H1 (cell line): ENCODE measurements at regions not wholly inside any gene's neighbourhood (a gene's known extent, or its start where the extent isn't known, plus 50 kb on each side); places are given as distances from the start of the nearest gene placed in this dataset.

ENCODE experiments used
- CTCF ChIA-PET: fragments of 300-600 bp; sonication (Branson Sonifier 250); formaldehyde crosslinking; loops from one replicate; lab custom pipeline; 2021; ENCODE audit not compliant: partially characterized antibody; lab: Charles Lee
- POLR2A ChIA-PET: fragments of 300-600 bp; sonication (Branson Sonifier 250); formaldehyde crosslinking; loops from one replicate; lab custom pipeline; 2021; ENCODE audit warnings: inconsistent platforms; ENCODE audit not compliant: partially characterized antibody; lab: Charles Lee
- DNase-seq, 2 experiments: peaks; one replicate each; pipeline versions ENCODE4 v3.0.0 to v3.0.0-alpha.2; 2010 to 2022; ENCODE audit warnings: low spot score in 2 of 2, low read depth in 1 of 2, mixed read lengths in 1 of 2
- FAIRE-seq: peaks from 2 replicates; lab custom pipeline; 2011; peaks lifted over from hg19 to GRCh38; lab: Jason Lieb, UNC
- H2AFZ ChIP-seq: 2 replicates; pipeline ENCODE4 v1.8.1; 2012; ENCODE audit warnings: low read length, inconsistent platforms
- H2AK5ac ChIP-seq: 2 replicates; pipeline ENCODE4 v1.6.1; 2013; ENCODE audit warnings: low read depth, low read length
- H2BK120ac ChIP-seq: replicated peaks from 2 replicates; pipeline ENCODE3; 2013; ENCODE audit warnings: low read depth, low read length, inconsistent platforms
- H2BK12ac ChIP-seq: 2 replicates; pipeline ENCODE4 v1.6.1; 2013; ENCODE audit warnings: low read depth, low read length
- H2BK15ac ChIP-seq: 2 replicates; pipeline ENCODE4 v1.6.1; 2013; ENCODE audit warnings: low read length
- H2BK20ac ChIP-seq: 2 replicates; pipeline ENCODE4 v1.6.1; 2013; ENCODE audit warnings: low read length
- H2BK5ac ChIP-seq: 2 replicates; pipeline ENCODE4 v1.6.1; 2013; ENCODE audit warnings: low read depth, low read length
- H3K14ac ChIP-seq: 2 replicates; pipeline ENCODE4 v1.6.1; 2013; ENCODE audit warnings: inconsistent platforms; ENCODE audit not compliant: insufficient read length
- H3K18ac ChIP-seq: 2 replicates; pipeline ENCODE4 v1.6.1; 2013; ENCODE audit warnings: low read length; ENCODE audit errors: extremely low read depth
- H3K23ac ChIP-seq: 2 replicates; pipeline ENCODE4 v1.6.1; 2013; ENCODE audit warnings: inconsistent platforms; ENCODE audit not compliant: insufficient read length
- H3K23me2 ChIP-seq: 2 replicates; pipeline ENCODE4 v1.6.1; 2013; ENCODE audit warnings: low read depth, low read length
- H3K27ac ChIP-seq: 2 replicates; pipeline ENCODE4 v1.6.1; 2011; ENCODE audit warnings: low read depth, low read length, inconsistent platforms
- H3K27me3 ChIP-seq, 4 experiments: replicated peaks in 1 of 4; 1 replicate in 1 of 4; 2 replicates in 3 of 4; pipeline versions ENCODE4 v1.6.1 to v1.8.1; 2011 to 2013; ENCODE audit warnings: low read length in 3 of 4, mild to moderate bottlenecking in 3 of 4, inconsistent platforms in 2 of 4, mixed read lengths in 2 of 4, moderate library complexity in 1 of 4; ENCODE audit not compliant: control insufficient read depth in 3 of 4, insufficient read depth in 3 of 4; ENCODE audit errors: extremely low read depth in 1 of 4
- H3K36me3 ChIP-seq, 4 experiments: 2 replicates each; pipeline versions ENCODE4 v1.6.1 to v1.8.1; 2011 to 2013; ENCODE audit warnings: mild to moderate bottlenecking in 4 of 4, low read length in 3 of 4, moderate library complexity in 2 of 4, control low read depth in 1 of 4, inconsistent platforms in 1 of 4; ENCODE audit not compliant: insufficient read depth in 4 of 4, control insufficient read depth in 2 of 4
- H3K4ac ChIP-seq: replicated peaks from 2 replicates; pipeline ENCODE3; 2013; ENCODE audit warnings: low read length, low read depth, mixed read lengths, inconsistent platforms; ENCODE audit not compliant: insufficient read length
- H3K4me1 ChIP-seq, 4 experiments: replicated peaks in 1 of 4; 1 replicate in 1 of 4; 2 replicates in 3 of 4; pipeline versions ENCODE4 v1.6.1 to v1.8.1; 2011 to 2013; ENCODE audit warnings: low read length in 3 of 4, inconsistent platforms in 2 of 4, mixed read lengths in 1 of 4; ENCODE audit not compliant: insufficient read depth in 4 of 4, control insufficient read depth in 3 of 4
- H3K4me2 ChIP-seq, 2 experiments: 2 replicates each; pipeline versions ENCODE4 v1.6.1 to v1.8.1; 2011 to 2013; ENCODE audit warnings: low read depth in 2 of 2, low read length in 2 of 2, control low read depth in 1 of 2, inconsistent platforms in 1 of 2, mild to moderate bottlenecking in 1 of 2; ENCODE audit not compliant: insufficient read depth in 1 of 2
- H3K4me3 ChIP-seq, 4 experiments: fragments of 200-600, 300-600 bp in 1 of 4; sonication (generic), shearing (Covaris generic), sonication (Bioruptor Twin) in 1 of 4; 2 replicates each; pipeline versions ENCODE4 v1.5.1 to v1.8.1; 2011 to 2016; ENCODE audit warnings: low read length in 4 of 4, low read depth in 3 of 4, control low read depth in 2 of 4, inconsistent platforms in 2 of 4, mild to moderate bottlenecking in 2 of 4, mixed read lengths in 1 of 4, moderate library complexity in 1 of 4; ENCODE audit not compliant: insufficient read depth in 2 of 4; ENCODE audit errors: extremely low read depth in 1 of 4
- H3K56ac ChIP-seq: replicated peaks from 2 replicates; pipeline ENCODE3; 2013; ENCODE audit warnings: low read depth, mild to moderate bottlenecking, mixed read lengths, low read length, inconsistent platforms; ENCODE audit not compliant: insufficient read length
- H3K79me1 ChIP-seq: 2 replicates; pipeline ENCODE4 v1.6.1; 2013; ENCODE audit warnings: low read depth, low read length, control low read depth
- H3K79me2 ChIP-seq, 2 experiments: 2 replicates each; pipeline versions ENCODE4 v1.6.1 to v1.8.1; 2012 to 2013; ENCODE audit warnings: low read length in 2 of 2, mild to moderate bottlenecking in 2 of 2, inconsistent platforms in 1 of 2; ENCODE audit not compliant: insufficient read depth in 2 of 2, control insufficient read depth in 1 of 2
- H3K9ac ChIP-seq, 4 experiments: replicated peaks in 1 of 4; 1 replicate in 1 of 4; 2 replicates in 3 of 4; pipeline versions ENCODE4 v1.6.1 to v1.8.1; 2011 to 2013; ENCODE audit warnings: low read depth in 3 of 4, low read length in 3 of 4, control low read depth in 2 of 4, mild to moderate bottlenecking in 2 of 4, moderate library complexity in 2 of 4, inconsistent platforms in 1 of 4; ENCODE audit errors: extremely low read depth in 1 of 4
- H3K9me3 ChIP-seq, 2 experiments: 2 replicates each; pipeline versions ENCODE4 v1.6.1 to v1.8.1; 2012 to 2013; ENCODE audit warnings: mild to moderate bottlenecking in 2 of 2, moderate library complexity in 2 of 2, control low read depth in 1 of 2, inconsistent platforms in 1 of 2, low read depth in 1 of 2, low read length in 1 of 2, mixed read lengths in 1 of 2; ENCODE audit not compliant: insufficient read depth in 2 of 2
- H4K20me1 ChIP-seq, 2 experiments: replicated peaks in 1 of 2; 2 replicates each; pipeline versions ENCODE3 to v1.8.1; 2011 to 2013; ENCODE audit warnings: inconsistent platforms in 2 of 2, low read length in 2 of 2, mild to moderate bottlenecking in 1 of 2; ENCODE audit not compliant: insufficient read depth in 2 of 2, control insufficient read depth in 1 of 2
- H4K5ac ChIP-seq: 2 replicates; pipeline ENCODE4 v1.6.1; 2013; ENCODE audit warnings: low read length, low read depth, mixed read lengths, inconsistent platforms; ENCODE audit not compliant: insufficient read length
- H4K8ac ChIP-seq: 2 replicates; pipeline ENCODE4 v1.8.0; 2013; ENCODE audit warnings: mild to moderate bottlenecking, moderate library complexity, low read length, inconsistent platforms; ENCODE audit not compliant: insufficient read depth; ENCODE audit errors: extremely low read depth
- H4K91ac ChIP-seq: replicated peaks from 2 replicates; pipeline ENCODE3; 2013; ENCODE audit warnings: low read length, mixed read lengths, inconsistent platforms; ENCODE audit not compliant: insufficient read length
- ASH2L ChIP-seq: fragments of 200-600, 300-600 bp; sonication (generic); IDR thresholded peaks from one replicate; pipeline ENCODE4 v1.7.1; 2017; ENCODE audit warnings: low read length
- BRCA1 ChIP-seq: IDR thresholded peaks from 2 replicates; pipeline ENCODE4 v1.6.1; 2012; ENCODE audit warnings: low read depth, low read length, improper control_type of control experiment
- CBX8 ChIP-seq: fragments of 300-800, 300-1000 bp; sonication (generic); IDR thresholded peaks from 2 replicates; pipeline ENCODE4 v1.7.1; 2016; ENCODE audit warnings: low read depth, low read length, borderline replicate concordance
- CTBP2 ChIP-seq: IDR thresholded peaks from 2 replicates; pipeline ENCODE4 v1.7.0; 2011; ENCODE audit warnings: borderline replicate concordance, mild to moderate bottlenecking, moderate library complexity, mixed read lengths, low read length; ENCODE audit not compliant: insufficient read depth, insufficient read length
- HDAC2 ChIP-seq, 2 experiments: fragments of 300-600 bp in 1 of 2; sonication (generic) in 1 of 2; IDR thresholded peaks; 2 replicates each; pipeline ENCODE4 v1.6.1; 2011 to 2012; ENCODE audit warnings: low read depth in 2 of 2, low read length in 2 of 2, mild to moderate bottlenecking in 2 of 2, moderate library complexity in 2 of 2, borderline replicate concordance in 1 of 2, inconsistent platforms in 1 of 2
- JUND ChIP-seq: IDR thresholded peaks from 2 replicates; pipeline ENCODE4 v1.6.1; 2011; ENCODE audit warnings: mild to moderate bottlenecking, improper control_type of control experiment, low read length
- NANOG ChIP-seq: IDR thresholded peaks from 2 replicates; pipeline ENCODE4 v1.6.1; 2011; ENCODE audit warnings: low read length, low read depth, mild to moderate bottlenecking, inconsistent platforms; ENCODE audit not compliant: insufficient read depth, poor library complexity, severe bottlenecking
- NRF1 ChIP-seq: IDR thresholded peaks from 2 replicates; pipeline ENCODE4 v1.6.1; 2011; ENCODE audit warnings: mild to moderate bottlenecking, low read depth, low read length, improper control_type of control experiment
- POLR2AphosphoS5 ChIP-seq: IDR thresholded peaks from 2 replicates; pipeline ENCODE4 v1.6.1; 2011; ENCODE audit warnings: low read depth, low read length
- RFX5 ChIP-seq: IDR thresholded peaks from 2 replicates; pipeline ENCODE4 v1.6.1; 2011; ENCODE audit warnings: low read depth, low read length, improper control_type of control experiment, borderline replicate concordance
- SIRT6 ChIP-seq: IDR thresholded peaks from one replicate; pipeline ENCODE4 v1.7.1; 2012; ENCODE audit warnings: low read length, inconsistent platforms
- SRF ChIP-seq: IDR thresholded peaks from 2 replicates; pipeline ENCODE4 v1.6.1; 2011; ENCODE audit warnings: mild to moderate bottlenecking, low read depth, low read length, moderate library complexity
- TAF7 ChIP-seq: optimal IDR thresholded peaks from 2 replicates; pipeline ENCODE3; 2011; ENCODE audit warnings: low read depth, mild to moderate bottlenecking, inconsistent platforms, low read length, moderate library complexity, borderline replicate concordance
- TBP ChIP-seq: IDR thresholded peaks from 2 replicates; pipeline ENCODE4 v1.6.1; 2011; ENCODE audit warnings: low read depth, low read length, improper control_type of control experiment
- WGBS, 2 experiments: shearing (Covaris generic) in 1 of 2; methylation state at CpG; one replicate each; pipeline versions ENCODE4 v1.1.6 to v1.1.7; 2013 to 2015; ENCODE audit warnings: low lambda C conversion rate in 2 of 2, mixed read lengths in 2 of 2, inconsistent platforms in 1 of 2, low coverage in 1 of 2, missing lambda C conversion rate in 1 of 2; ENCODE audit not compliant: insufficient replicate concordance in 2 of 2, insufficient coverage in 1 of 2, insufficient read length in 1 of 2; ENCODE audit errors: extremely low coverage in 1 of 2, missing lambda C conversion rate in 1 of 2; 5-methylcytosine and 5-hydroxymethylcytosine counted together

GRCh38 chr14:97946641-97947040 is 1149.5 kb downstream of the VRK1 start:
- Histone ChIP-seq H3K36me3 (no peaks in the 10 kb centered on the region), H3K27me3 (no peaks in the 10 kb centered on the region), H4K8ac (no peak overlapping the region), H3K4ac (no peak overlapping the region), H2BK120ac (no peak overlapping the region), H3K4me1 (no peaks in the 10 kb centered on the region; a peak in 1 of 7 replicates), H3K27ac (no peak overlapping the region), H3K4me2 (no peak overlapping the region), H2BK15ac (no peak overlapping the region), H3K14ac (no peak overlapping the region), H3K4me3 (no peak overlapping the region), H3K9me3 (no peaks in the 10 kb centered on the region), H4K20me1 (no peaks in the 10 kb centered on the region), H3K18ac (no peak overlapping the region), H4K91ac (no peak overlapping the region), H3K79me1 (no peaks in the 10 kb centered on the region), H2AK5ac (no peak overlapping the region), H4K5ac (no peak overlapping the region), H3K23ac (no peak overlapping the region), H2AFZ (no peak overlapping the region), H2BK12ac (no peak overlapping the region), H3K23me2 (no peaks in the 10 kb centered on the region), H3K79me2 (no peaks in the 10 kb centered on the region), H3K9ac (no peak overlapping the region), H3K56ac (no peak overlapping the region), H2BK5ac (no peak overlapping the region), H2BK20ac (no peak overlapping the region)
- DNase-seq (no peak), FAIRE-seq (no peak)
- TF ChIP-seq BRCA1 (no peak), CTBP2 (no peak), SRF (no peak), NANOG (no peak), JUND (no peak), NRF1 (no peak), ASH2L (no peak), CBX8 (no peak), TBP (no peak), HDAC2 (IDR thresholded peaks at IDR 0.05; ENCODE audit: borderline replicate concordance in 1 of 2, low read depth in 2 of 2, low read length in 2 of 2) (no peak), RFX5 (no peak), SIRT6 (no peak), TAF7 (no peak), POLR2AphosphoS5 (no peak)
- POLR2A ChIA-PET, result no interaction called here
- 90% methylated on average over 9 of the region's 9 CpGs; no CpG with 5 or more reads in 1 of the 2 experiments for WGBS, 2 experiments
- CTCF ChIA-PET, result interaction anchor here (1.3 kb wide), 1 partner anchor 11 kb away, joined by 3 read pairs; no protein-coding TSS in a partner anchor
